Choroid plexus epithelial cell (primary cell): ENCODE measurements at regions not wholly inside any gene's neighbourhood (a gene's known extent, or its start where the extent isn't known, plus 50 kb on each side); places are given as distances from the start of the nearest gene placed in this dataset.

Experiments used
- DNase-seq: peaks from one replicate; pipeline ENCODE4 v3.0.0-alpha.2; 2010; ENCODE audit warnings: low read depth
- H3K4me3 ChIP-seq: 2 replicates; pipeline ENCODE4 v1.5.1; 2011; ENCODE audit warnings: low read depth, mild to moderate bottlenecking, control low read depth, low read length, moderate library complexity
- CTCF ChIP-seq: conservative IDR thresholded peaks from 2 replicates; pipeline ENCODE4 v1.5.1; 2011; ENCODE audit warnings: low read depth, mild to moderate bottlenecking, control low read depth, inconsistent platforms, low read length, moderate library complexity

GRCh38 chr13:50629497-50629896 lies 214.0 kb downstream of the DLEU7 start:
- peak; percentile 86 for DNase-seq
- H3K4me3 ChIP-seq, result no peak overlapping the region
- TF ChIP-seq CTCF, result no peak

GRCh38 chr13:50629966-50630365 lies 213.5 kb downstream of the DLEU7 start:
- TF ChIP-seq CTCF, result no peak
- no peak overlapping the region for H3K4me3 ChIP-seq
- DNase-seq, result no peak

GRCh38 chr13:50631041-50631440 lies 212.5 kb downstream of the DLEU7 start:
- no peak for DNase-seq
- H3K4me3 ChIP-seq, result no peak overlapping the region
- TF ChIP-seq CTCF, result no peak

- no peak for DNase-seq
- no peak for TF ChIP-seq CTCF
- no peak overlapping the region for H3K4me3 ChIP-seq
Observed at GRCh38 chr13:50634339-50634738, 209.2 kb downstream of the DLEU7 start.

- no peak for TF ChIP-seq CTCF
- peak; percentile 92 for DNase-seq
- H3K4me3 ChIP-seq, result no peak overlapping the region
Observed at GRCh38 chr13:50635504-50635903, 208.0 kb downstream of the DLEU7 start.

GRCh38 chr13:50636007-50636704 lies 207.3 kb downstream of the DLEU7 start:
- DNase-seq, result peak; percentile 57
- no peak for TF ChIP-seq CTCF
- H3K4me3 ChIP-seq, result no peak overlapping the region

- no peak overlapping the region for H3K4me3 ChIP-seq
- no peak for TF ChIP-seq CTCF
- no peak for DNase-seq
Observed at GRCh38 chr13:50643060-50643459, 200.4 kb downstream of the DLEU7 start.
